Activated CD4-positive, alpha-beta T cell treated with anti-CD3 and anti-CD28 coated beads for 36 hours (primary cell): ENCODE measurements at regions not wholly inside any gene's neighbourhood (a gene's known extent, or its start where the extent isn't known, plus 50 kb on each side); places are given as distances from the start of the nearest gene placed in this dataset.

ENCODE experiments used
- ATAC-seq: fragments of 200-7000 bp; cut with Tn5 transposase; one replicate; pipeline ENCODE4 v1.10.0; 2021; ENCODE audit warnings: mild to moderate bottlenecking, moderate library complexity
- CTCF ChIA-PET: fragments of 350-600 bp; sonication (Branson Sonifier 250); formaldehyde crosslinking; loops from one replicate; lab custom pipeline; 2021; ENCODE audit warnings: antibody characterized with exemption; lab: Charles Lee
- POLR2A ChIA-PET: fragments of 350-600 bp; sonication (Branson Sonifier 250); formaldehyde crosslinking; loops from one replicate; lab custom pipeline; 2021; ENCODE audit warnings: antibody characterized with exemption, inconsistent platforms; lab: Charles Lee
- DNase-seq: peaks from one replicate; pipeline ENCODE4 v3.0.0-alpha.2; 2020
- H3K27ac Mint-ChIP-seq: one replicate; pipeline ENCODE4 v1.8.0; 2021; ENCODE audit warnings: mixed read lengths
- H3K27me3 Mint-ChIP-seq: one replicate; pipeline ENCODE4 v1.8.0; 2021; ENCODE audit warnings: mixed read lengths
- H3K36me3 Mint-ChIP-seq: one replicate; pipeline ENCODE4 v1.8.0; 2021; ENCODE audit warnings: low read depth, mixed read lengths
- H3K4me1 Mint-ChIP-seq: one replicate; pipeline ENCODE4 v1.8.0; 2021; ENCODE audit warnings: mixed read lengths
- H3K4me3 Mint-ChIP-seq: one replicate; pipeline ENCODE4 v1.8.0; 2021; ENCODE audit warnings: mild to moderate bottlenecking, moderate library complexity, mixed read lengths
- H3K9me3 Mint-ChIP-seq: one replicate; pipeline ENCODE4 v1.8.0; 2021; ENCODE audit warnings: low read depth, mixed read lengths
- intact Hi-C, 2 experiments: fragments of 100-400 bp; cut with DNase I in 1 of 2; cut with micrococcal nuclease in 1 of 2; formaldehyde crosslinking; loops; one replicate each; pipeline versions ENCODE4 v1.14.2 to v1.15.1; 2022 to 2024; cut with DNase I, micrococcal nuclease

- ChIA-PET POLR2A (no interaction called here), CTCF (interaction anchor here (0.7 kb wide), 2 partner anchors 36 to 203 kb away, joined by 3 read pairs; no protein-coding TSS in a partner anchor)
- peaks cover 54% of the 10 kb centered on the region for H3K4me1 Mint-ChIP-seq
- DNase-seq (peak; percentile 65), ATAC-seq (no peak)
- no peaks in the 10 kb centered on the region for H3K27me3 Mint-ChIP-seq
- peak overlapping the region; percentile 34 for H3K27ac Mint-ChIP-seq
- intact Hi-C loops = loop anchor here (10.0 kb wide), 1 partner anchor 281 kb away; no protein-coding TSS in a partner anchor
- H3K36me3 Mint-ChIP-seq = no peaks in the 10 kb centered on the region
- peaks cover 4% of the 10 kb centered on the region for H3K9me3 Mint-ChIP-seq
- H3K4me3 Mint-ChIP-seq = no peak overlapping the region
These were observed 644.1 kb downstream of the MID1IP1 start for GRCh38 chrX:39445336-39445735.

GRCh38 chrX:39449352-39449751 is 648.1 kb downstream of the MID1IP1 start:
- ChIA-PET POLR2A (no interaction called here), CTCF (interaction anchor here (0.5 kb wide), 1 partner anchor 487 kb away, joined by 3 read pairs; no protein-coding TSS in a partner anchor)
- Mint-ChIP-seq H3K27me3 (no peaks in the 10 kb centered on the region), H3K9me3 (no peaks in the 10 kb centered on the region), H3K36me3 (no peaks in the 10 kb centered on the region), H3K27ac (no peak overlapping the region), H3K4me1 (peaks cover 32% of the 10 kb centered on the region), H3K4me3 (no peak overlapping the region)
- intact Hi-C loops = loop anchor here (10.0 kb wide), 1 partner anchor 285 kb away; no protein-coding TSS in a partner anchor
- ATAC-seq (peak; percentile 33), DNase-seq (no peak)

GRCh38 chrX:39450234-39450977 is 647.4 kb downstream of the BCOR start:
- Mint-ChIP-seq H3K36me3 (no peaks in the 10 kb centered on the region), H3K9me3 (no peaks in the 10 kb centered on the region), H3K4me3 (no peak overlapping the region), H3K27ac (no peak overlapping the region), H3K27me3 (no peaks in the 10 kb centered on the region), H3K4me1 (peaks cover 29% of the 10 kb centered on the region)
- peak; percentile 8 for DNase-seq
- ATAC-seq = no peak
- intact Hi-C loops = no loop called here
- POLR2A ChIA-PET = no interaction called here
- CTCF ChIA-PET = no interaction called here

GRCh38 chrX:39451046-39451445 is 646.7 kb downstream of the BCOR start:
- Mint-ChIP-seq H3K9me3 (no peaks in the 10 kb centered on the region), H3K27me3 (no peaks in the 10 kb centered on the region), H3K36me3 (no peaks in the 10 kb centered on the region), H3K4me1 (peaks cover 27% of the 10 kb centered on the region), H3K4me3 (no peak overlapping the region), H3K27ac (no peak overlapping the region)
- DNase-seq (no peak), ATAC-seq (no peak)
- ChIA-PET POLR2A (no interaction called here), CTCF (no interaction called here)
- intact Hi-C loops = no loop called here

GRCh38 chrX:39452401-39452800 is 645.4 kb downstream of the BCOR start:
- CTCF ChIA-PET = no interaction called here
- POLR2A ChIA-PET = no interaction called here
- Mint-ChIP-seq H3K27ac (no peak overlapping the region), H3K27me3 (no peaks in the 10 kb centered on the region), H3K4me3 (no peak overlapping the region), H3K4me1 (peaks cover 27% of the 10 kb centered on the region), H3K36me3 (no peaks in the 10 kb centered on the region), H3K9me3 (peaks cover 5% of the 10 kb centered on the region)
- DNase-seq (no peak), ATAC-seq (no peak)
- intact Hi-C loops = no loop called here

GRCh38 chrX:39453889-39454621 is 643.7 kb downstream of the BCOR start:
- Mint-ChIP-seq H3K27me3 (no peaks in the 10 kb centered on the region), H3K27ac (no peak overlapping the region), H3K9me3 (peaks cover 5% of the 10 kb centered on the region), H3K4me1 (peaks cover 17% of the 10 kb centered on the region), H3K4me3 (no peak overlapping the region), H3K36me3 (no peaks in the 10 kb centered on the region)
- DNase-seq (no peak), ATAC-seq (no peak)
- ChIA-PET CTCF (interaction anchor here (0.6 to 0.7 kb wide), 2 partner anchors 189 to 247 kb away, joined by 3 read pairs; no protein-coding TSS in a partner anchor), POLR2A (no interaction called here)
- intact Hi-C loops = no loop called here

GRCh38 chrX:39456894-39457604 is 640.7 kb downstream of the BCOR start:
- ChIA-PET POLR2A (no interaction called here), CTCF (no interaction called here)
- Mint-ChIP-seq H3K4me3 (no peak overlapping the region), H3K36me3 (no peaks in the 10 kb centered on the region), H3K27me3 (no peaks in the 10 kb centered on the region), H3K9me3 (peaks cover 5% of the 10 kb centered on the region), H3K4me1 (no peaks in the 10 kb centered on the region), H3K27ac (no peak overlapping the region)
- ATAC-seq (no peak), DNase-seq (no peak)
- intact Hi-C loops = no loop called here

- Mint-ChIP-seq H3K36me3 (no peaks in the 10 kb centered on the region), H3K27me3 (no peaks in the 10 kb centered on the region), H3K4me3 (no peak overlapping the region), H3K27ac (no peak overlapping the region), H3K4me1 (peaks cover 3% of the 10 kb centered on the region), H3K9me3 (peaks cover 5% of the 10 kb centered on the region)
- no peak for ATAC-seq
- no peak for DNase-seq
- intact Hi-C loops = no loop called here
- POLR2A ChIA-PET = interaction anchor here (0.5 kb wide), 1 partner anchor 150 kb away, joined by 4 read pairs; no protein-coding TSS in a partner anchor
- CTCF ChIA-PET = no interaction called here
These were observed 639.0 kb downstream of the BCOR start for GRCh38 chrX:39458779-39459178.

GRCh38 chrX:39459204-39459603 is 638.6 kb downstream of the BCOR start:
- H3K9me3 Mint-ChIP-seq = peaks cover 5% of the 10 kb centered on the region
- peaks cover 3% of the 10 kb centered on the region for H3K4me1 Mint-ChIP-seq
- ATAC-seq (no peak), DNase-seq (no peak)
- H3K4me3 Mint-ChIP-seq = no peak overlapping the region
- no peaks in the 10 kb centered on the region for H3K27me3 Mint-ChIP-seq
- H3K27ac Mint-ChIP-seq = no peak overlapping the region
- POLR2A ChIA-PET = no interaction called here
- H3K36me3 Mint-ChIP-seq = no peaks in the 10 kb centered on the region
- intact Hi-C loops = no loop called here
- CTCF ChIA-PET = no interaction called here

- Mint-ChIP-seq H3K36me3 (no peaks in the 10 kb centered on the region), H3K27me3 (no peaks in the 10 kb centered on the region), H3K4me1 (peaks cover 8% of the 10 kb centered on the region), H3K4me3 (no peak overlapping the region), H3K27ac (no peak overlapping the region), H3K9me3 (peaks cover 5% of the 10 kb centered on the region)
- no peak for ATAC-seq
- POLR2A ChIA-PET = no interaction called here
- DNase-seq = no peak
- intact Hi-C loops = no loop called here
- CTCF ChIA-PET = no interaction called here
These were observed 637.8 kb downstream of the BCOR start for GRCh38 chrX:39459952-39460351.

- H3K36me3 Mint-ChIP-seq = no peaks in the 10 kb centered on the region
- peaks cover 8% of the 10 kb centered on the region for H3K4me1 Mint-ChIP-seq
- ChIA-PET CTCF (no interaction called here), POLR2A (no interaction called here)
- ATAC-seq (no peak), DNase-seq (no peak)
- no peak overlapping the region for H3K27ac Mint-ChIP-seq
- H3K9me3 Mint-ChIP-seq = peaks cover 5% of the 10 kb centered on the region
- intact Hi-C loops = no loop called here
- H3K27me3 Mint-ChIP-seq = no peaks in the 10 kb centered on the region
- H3K4me3 Mint-ChIP-seq = no peak overlapping the region
These were observed 637.3 kb downstream of the BCOR start for GRCh38 chrX:39460499-39460898.
